ENCODE measurements at regions not wholly inside any gene's neighbourhood (a gene's known extent, or its start where the extent isn't known, plus 50 kb on each side); places are given as distances from the start of the nearest gene placed in this dataset.

GRCh38 chr6:54665278-54665677 lies 181.3 kb upstream of the FAM83B start:
- H3K4me3 ChIP-seq (ENCODE audit: low read length): no peak overlapping the region
- H3K9me3 ChIP-seq (replicated peaks; ENCODE audit: control insufficient read depth, low read depth, low read length): peaks cover 7% of the 10 kb centered on the region
- H3K4me1 ChIP-seq (ENCODE audit: control insufficient read depth, insufficient read depth, low read length): no peaks in the 10 kb centered on the region
- H3K36me3 ChIP-seq (ENCODE audit: control insufficient read depth, insufficient read depth, low read length): no peaks in the 10 kb centered on the region
- H3K27me3 ChIP-seq (ENCODE audit: control insufficient read depth, insufficient read depth, low read length): no peaks in the 10 kb centered on the region
- H3K27ac ChIP-seq (ENCODE audit: low read length): no peak overlapping the region
- DNase-seq: no peak

- Histone ChIP-seq H3K36me3 (ENCODE audit: control insufficient read depth, insufficient read depth, low read length) (no peaks in the 10 kb centered on the region), H3K27ac (ENCODE audit: low read length) (no peak overlapping the region), H3K4me1 (ENCODE audit: control insufficient read depth, insufficient read depth, low read length) (no peaks in the 10 kb centered on the region), H3K4me3 (ENCODE audit: low read length) (no peak overlapping the region), H3K9me3 (replicated peaks; ENCODE audit: control insufficient read depth, low read depth, low read length) (no peaks in the 10 kb centered on the region), H3K27me3 (ENCODE audit: control insufficient read depth, insufficient read depth, low read length) (no peaks in the 10 kb centered on the region)
- no CpG with 5 or more reads among the region's 2 CpGs for WGBS (ENCODE audit: insufficient coverage)
- no peak for DNase-seq
Observed at GRCh38 chr6:54680531-54680930, 166.0 kb upstream of the FAM83B start.

GRCh38 chr6:54681267-54681666 lies 165.3 kb upstream of the FAM83B start:
- Histone ChIP-seq H3K4me1 (ENCODE audit: control insufficient read depth, insufficient read depth, low read length) (no peaks in the 10 kb centered on the region), H3K36me3 (ENCODE audit: control insufficient read depth, insufficient read depth, low read length) (no peaks in the 10 kb centered on the region), H3K9me3 (replicated peaks; ENCODE audit: control insufficient read depth, low read depth, low read length) (no peaks in the 10 kb centered on the region), H3K4me3 (ENCODE audit: low read length) (no peak overlapping the region), H3K27ac (ENCODE audit: low read length) (no peak overlapping the region), H3K27me3 (ENCODE audit: control insufficient read depth, insufficient read depth, low read length) (no peaks in the 10 kb centered on the region)
- DNase-seq: no peak
- no CpG with 5 or more reads among the region's 2 CpGs for WGBS (ENCODE audit: insufficient coverage)

- Histone ChIP-seq H3K27ac (ENCODE audit: low read length) (no peak overlapping the region), H3K9me3 (replicated peaks; ENCODE audit: control insufficient read depth, low read depth, low read length) (no peaks in the 10 kb centered on the region), H3K36me3 (ENCODE audit: control insufficient read depth, insufficient read depth, low read length) (no peaks in the 10 kb centered on the region), H3K4me3 (ENCODE audit: low read length) (no peak overlapping the region), H3K27me3 (ENCODE audit: control insufficient read depth, insufficient read depth, low read length) (no peaks in the 10 kb centered on the region), H3K4me1 (ENCODE audit: control insufficient read depth, insufficient read depth, low read length) (no peaks in the 10 kb centered on the region)
- 60% methylated on average over 1 of the region's 4 CpGs for WGBS (ENCODE audit: insufficient coverage)
- no peak for DNase-seq
Observed at GRCh38 chr6:54681987-54682386, 164.6 kb upstream of the FAM83B start.

GRCh38 chr6:54689620-54690019 lies 157.0 kb upstream of the FAM83B start:
- Histone ChIP-seq H3K27ac (ENCODE audit: low read length) (no peak overlapping the region), H3K27me3 (ENCODE audit: control insufficient read depth, insufficient read depth, low read length) (no peaks in the 10 kb centered on the region), H3K4me3 (ENCODE audit: low read length) (no peak overlapping the region), H3K9me3 (replicated peaks; ENCODE audit: control insufficient read depth, low read depth, low read length) (no peaks in the 10 kb centered on the region), H3K36me3 (ENCODE audit: control insufficient read depth, insufficient read depth, low read length) (no peaks in the 10 kb centered on the region), H3K4me1 (ENCODE audit: control insufficient read depth, insufficient read depth, low read length) (no peaks in the 10 kb centered on the region)
- no CpG with 5 or more reads among the region's 2 CpGs for WGBS (ENCODE audit: insufficient coverage)
- no peak for DNase-seq

- Histone ChIP-seq H3K27ac (ENCODE audit: low read length) (no peak overlapping the region), H3K4me3 (ENCODE audit: low read length) (no peak overlapping the region), H3K27me3 (ENCODE audit: control insufficient read depth, insufficient read depth, low read length) (no peaks in the 10 kb centered on the region), H3K36me3 (ENCODE audit: control insufficient read depth, insufficient read depth, low read length) (no peaks in the 10 kb centered on the region), H3K9me3 (replicated peaks; ENCODE audit: control insufficient read depth, low read depth, low read length) (no peaks in the 10 kb centered on the region), H3K4me1 (ENCODE audit: control insufficient read depth, insufficient read depth, low read length) (no peaks in the 10 kb centered on the region)
- DNase-seq: no peak
- no CpG with 5 or more reads among the region's 5 CpGs for WGBS (ENCODE audit: insufficient coverage)
Observed at GRCh38 chr6:54690596-54690995, 156.0 kb upstream of the FAM83B start.

GRCh38 chr6:54694928-54695532 lies 151.5 kb upstream of the FAM83B start:
- H3K27me3 ChIP-seq (ENCODE audit: control insufficient read depth, insufficient read depth, low read length): no peaks in the 10 kb centered on the region
- no peaks in the 10 kb centered on the region for H3K36me3 ChIP-seq (ENCODE audit: control insufficient read depth, insufficient read depth, low read length)
- H3K27ac ChIP-seq (ENCODE audit: low read length): no peak overlapping the region
- H3K9me3 ChIP-seq (replicated peaks; ENCODE audit: control insufficient read depth, low read depth, low read length): no peaks in the 10 kb centered on the region
- DNase-seq: no peak
- H3K4me3 ChIP-seq (ENCODE audit: low read length): no peak overlapping the region
- no CpG with 5 or more reads among the region's 3 CpGs for WGBS (ENCODE audit: insufficient coverage)
- no peaks in the 10 kb centered on the region for H3K4me1 ChIP-seq (ENCODE audit: control insufficient read depth, insufficient read depth, low read length)

GRCh38 chr6:54695815-54696214 lies 150.8 kb upstream of the FAM83B start:
- Histone ChIP-seq H3K27ac (ENCODE audit: low read length) (no peak overlapping the region), H3K4me3 (ENCODE audit: low read length) (no peak overlapping the region), H3K36me3 (ENCODE audit: control insufficient read depth, insufficient read depth, low read length) (no peaks in the 10 kb centered on the region), H3K9me3 (replicated peaks; ENCODE audit: control insufficient read depth, low read depth, low read length) (no peaks in the 10 kb centered on the region), H3K27me3 (ENCODE audit: control insufficient read depth, insufficient read depth, low read length) (no peaks in the 10 kb centered on the region), H3K4me1 (ENCODE audit: control insufficient read depth, insufficient read depth, low read length) (no peaks in the 10 kb centered on the region)
- peak; percentile 31 for DNase-seq
- WGBS (ENCODE audit: insufficient coverage): no CpG with 5 or more reads among the region's 3 CpGs

GRCh38 chr6:54697424-54697823 lies 149.1 kb upstream of the FAM83B start:
- H3K27me3 ChIP-seq (ENCODE audit: control insufficient read depth, insufficient read depth, low read length): no peaks in the 10 kb centered on the region
- peak; percentile 43 for DNase-seq
- no peaks in the 10 kb centered on the region for H3K9me3 ChIP-seq (replicated peaks; ENCODE audit: control insufficient read depth, low read depth, low read length)
- no peak overlapping the region for H3K4me3 ChIP-seq (ENCODE audit: low read length)
- WGBS (ENCODE audit: insufficient coverage): 31% methylated on average over 2 of the region's 3 CpGs
- H3K4me1 ChIP-seq (ENCODE audit: control insufficient read depth, insufficient read depth, low read length): no peaks in the 10 kb centered on the region
- no peak overlapping the region for H3K27ac ChIP-seq (ENCODE audit: low read length)
- no peaks in the 10 kb centered on the region for H3K36me3 ChIP-seq (ENCODE audit: control insufficient read depth, insufficient read depth, low read length)

GRCh38 chr6:54698974-54699373 lies 147.6 kb upstream of the FAM83B start:
- H3K4me3 ChIP-seq (ENCODE audit: low read length): no peak overlapping the region
- no peaks in the 10 kb centered on the region for H3K4me1 ChIP-seq (ENCODE audit: control insufficient read depth, insufficient read depth, low read length)
- no CpG with 5 or more reads among the region's 3 CpGs for WGBS (ENCODE audit: insufficient coverage)
- H3K27ac ChIP-seq (ENCODE audit: low read length): no peak overlapping the region
- H3K27me3 ChIP-seq (ENCODE audit: control insufficient read depth, insufficient read depth, low read length): no peaks in the 10 kb centered on the region
- H3K36me3 ChIP-seq (ENCODE audit: control insufficient read depth, insufficient read depth, low read length): no peaks in the 10 kb centered on the region
- no peaks in the 10 kb centered on the region for H3K9me3 ChIP-seq (replicated peaks; ENCODE audit: control insufficient read depth, low read depth, low read length)
- no peak for DNase-seq

- WGBS (ENCODE audit: insufficient coverage): no CpG with 5 or more reads among the region's 2 CpGs
- H3K9me3 ChIP-seq (replicated peaks; ENCODE audit: control insufficient read depth, low read depth, low read length): no peaks in the 10 kb centered on the region
- no peak overlapping the region for H3K27ac ChIP-seq (ENCODE audit: low read length)
- no peak for DNase-seq
- no peak overlapping the region for H3K4me3 ChIP-seq (ENCODE audit: low read length)
- no peaks in the 10 kb centered on the region for H3K4me1 ChIP-seq (ENCODE audit: control insufficient read depth, insufficient read depth, low read length)
- H3K36me3 ChIP-seq (ENCODE audit: control insufficient read depth, insufficient read depth, low read length): no peaks in the 10 kb centered on the region
- H3K27me3 ChIP-seq (ENCODE audit: control insufficient read depth, insufficient read depth, low read length): no peaks in the 10 kb centered on the region
Observed at GRCh38 chr6:54700158-54700557, 146.4 kb upstream of the FAM83B start.
